NCI-H2107 treated with DMSO at 0.1 percent for 48 hours (cell line): ENCODE measurements at regions not wholly inside any gene's neighbourhood (a gene's known extent, or its start where the extent isn't known, plus 50 kb on each side); places are given as distances from the start of the nearest gene placed in this dataset.
"Not testable (repeated sequence)": the region's sequence is repeated elsewhere in the genome, so short reads cannot be mapped to it uniquely, and the experiment has no call there.

ENCODE experiments used
- DNase-seq: peaks from one replicate; lab custom pipeline; 2025; ENCODE audit not compliant: unreplicated experiment; lab: John Stamatoyannopoulos, UW

- DNase-seq: no peak
Measured at GRCh38 chr7:93830141-93830925, 60.2 kb downstream of the TFPI2 start.

- no peak for DNase-seq
Measured at GRCh38 chr7:93828260-93828659, 62.3 kb downstream of the TFPI2 start.

- DNase-seq: no peak
Measured at GRCh38 chr7:93823621-93824020, 66.9 kb downstream of the TFPI2 start.

DNA sequence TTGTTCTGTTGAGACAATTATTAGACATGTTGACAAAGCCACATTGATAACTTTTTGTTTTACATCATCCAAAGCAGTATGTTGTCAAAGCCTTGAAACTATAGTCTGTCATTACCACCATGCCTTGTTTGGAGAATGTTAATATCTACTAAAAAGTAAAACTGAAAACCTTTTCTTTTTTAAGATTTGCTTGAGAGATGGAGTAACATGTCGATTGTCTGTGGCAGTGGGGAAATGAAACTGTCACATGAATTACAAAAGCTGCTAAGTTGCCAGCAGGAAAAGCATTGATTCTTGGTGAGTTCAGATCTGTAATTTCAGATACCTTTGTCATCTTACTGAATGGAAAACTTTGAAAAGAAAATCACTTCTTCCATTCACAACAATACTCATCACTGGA lies 69.1 kb downstream of the TFPI2 start:
- DNase-seq: no peak

DNA sequence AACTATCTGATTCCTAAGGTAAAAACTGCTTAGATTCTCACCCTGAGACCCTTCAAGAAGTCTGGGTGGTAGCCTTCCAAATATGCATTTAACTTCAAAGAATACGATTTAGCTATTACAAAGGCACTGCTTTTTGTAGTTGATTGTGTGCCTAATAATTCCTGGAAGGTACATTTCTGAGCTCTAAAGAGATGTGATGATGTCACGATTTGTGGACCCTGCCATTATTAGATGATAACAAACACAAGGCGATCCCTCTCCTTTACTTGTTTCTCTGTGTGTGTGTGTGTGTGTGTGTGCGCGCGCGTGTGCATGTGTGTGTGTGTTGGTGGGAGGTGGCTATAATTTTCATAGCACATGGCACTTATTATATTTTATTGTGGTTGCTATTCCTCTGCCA lies 70.9 kb downstream of the TFPI2 start:
- no peak for DNase-seq

GRCh38 chr7:93817526-93817925 lies 73.0 kb downstream of the TFPI2 start:
- DNase-seq: no peak

DNA sequence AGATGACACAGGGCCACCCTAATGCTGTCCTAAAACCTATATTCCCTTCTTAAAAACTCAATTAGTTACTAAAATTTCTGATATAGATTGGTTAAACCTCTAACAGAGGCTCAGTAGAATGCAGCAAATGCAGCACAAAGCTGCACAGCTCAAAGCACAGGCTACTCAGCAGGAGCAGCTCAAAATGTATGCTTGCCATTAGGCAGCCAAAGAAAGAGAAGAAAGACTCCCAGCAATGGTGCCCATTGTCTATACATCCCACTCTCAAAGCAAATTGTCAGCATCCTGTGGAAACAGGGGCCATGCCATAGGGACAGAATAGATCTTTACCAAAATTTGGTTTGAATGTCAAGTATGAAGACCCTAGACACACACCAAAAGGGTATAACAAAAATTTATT lies 73.5 kb downstream of the TFPI2 start:
- no peak for DNase-seq

- no peak for DNase-seq
Measured at GRCh38 chr7:93813514-93813913, 77.0 kb downstream of the TFPI2 start.

- DNase-seq: no peak
Measured at GRCh38 chr7:93812061-93812460, 78.5 kb downstream of the TFPI2 start.

GRCh38 chr7:93811198-93811597 lies 79.4 kb downstream of the TFPI2 start:
- no peak for DNase-seq

- DNase-seq: no peak
Measured at GRCh38 chr7:93810561-93810960, 80.0 kb downstream of the TFPI2 start.

DNA sequence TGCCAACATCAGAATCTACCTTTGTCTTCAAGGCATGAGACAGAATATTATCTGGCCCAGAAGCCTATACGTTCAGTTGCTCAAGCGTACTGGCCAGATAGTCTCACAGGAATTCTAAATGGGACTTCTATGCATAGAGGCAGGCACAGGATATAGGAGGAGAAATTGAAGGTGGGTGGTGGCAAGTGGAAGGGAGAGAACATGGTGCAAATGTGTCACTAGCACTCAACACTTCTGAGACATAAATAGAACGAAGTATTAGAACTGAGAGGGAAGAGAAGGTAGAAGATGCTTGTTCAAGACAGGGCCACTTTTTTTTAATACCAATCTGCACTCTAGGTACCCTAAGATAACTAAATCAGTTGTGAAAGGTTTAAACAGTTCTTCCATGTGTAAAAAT lies 85.8 kb downstream of the TFPI2 start:
- no peak for DNase-seq

DNA sequence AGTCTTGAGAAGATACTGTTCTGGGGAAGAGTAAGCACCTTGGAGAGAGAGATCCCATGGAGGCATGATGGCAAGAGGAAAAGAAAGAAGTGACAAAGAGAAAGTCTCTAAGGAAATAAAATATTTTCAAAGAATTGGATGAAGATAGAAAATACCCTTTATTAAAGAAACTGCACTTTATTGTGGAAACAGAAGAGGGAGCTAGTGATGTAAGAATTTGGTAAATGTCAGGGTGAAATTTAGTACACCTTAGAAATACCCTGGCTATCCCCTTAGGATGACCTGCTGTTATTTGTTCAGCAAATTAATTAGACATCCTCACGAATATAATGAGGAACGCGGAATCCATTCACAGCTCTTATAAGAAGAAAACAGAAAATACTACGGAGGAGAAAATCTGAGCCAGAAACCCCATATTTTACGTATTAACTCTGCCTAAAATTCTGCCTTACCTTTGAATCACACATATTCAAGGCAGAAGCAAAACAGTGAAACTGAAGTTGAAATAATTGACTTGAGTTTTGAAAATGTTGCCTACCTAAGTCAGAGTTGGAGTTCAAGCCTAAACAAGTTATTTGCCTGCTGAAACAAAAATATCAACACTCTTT lies 90.7 kb downstream of the TFPI2 start:
- peak; percentile 4 for DNase-seq

DNA sequence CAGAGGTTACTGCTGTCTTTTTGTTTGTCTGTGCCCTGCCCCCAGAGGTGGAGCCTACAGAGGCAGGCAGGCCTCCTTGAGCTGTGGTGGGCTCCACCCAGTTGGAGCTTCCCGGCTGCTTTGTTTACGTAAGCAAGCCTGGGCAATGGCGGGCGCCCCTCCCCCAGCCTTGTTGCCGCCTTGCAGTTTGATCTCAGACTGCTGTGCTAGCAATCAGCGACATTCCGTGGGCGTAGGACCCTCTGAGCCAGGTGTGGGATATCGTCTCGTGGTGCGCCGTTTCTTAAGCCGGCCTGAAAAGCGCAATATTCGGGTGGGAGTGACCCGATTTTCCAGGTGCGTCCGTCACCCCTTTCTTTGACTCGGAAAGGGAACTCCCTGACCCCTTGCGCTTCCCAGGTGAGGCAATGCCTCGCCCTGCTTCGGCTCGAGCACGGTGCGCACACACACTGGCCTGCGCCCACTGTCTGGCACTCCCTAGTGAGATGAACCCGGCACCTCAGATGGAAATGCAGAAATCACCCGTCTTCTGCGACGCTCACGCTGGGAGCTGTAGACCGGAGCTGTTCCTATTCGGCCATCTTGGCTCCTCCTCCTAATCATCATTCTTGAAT lies 97.4 kb downstream of the TFPI2 start:
- not testable (repeated sequence) for DNase-seq

DNA sequence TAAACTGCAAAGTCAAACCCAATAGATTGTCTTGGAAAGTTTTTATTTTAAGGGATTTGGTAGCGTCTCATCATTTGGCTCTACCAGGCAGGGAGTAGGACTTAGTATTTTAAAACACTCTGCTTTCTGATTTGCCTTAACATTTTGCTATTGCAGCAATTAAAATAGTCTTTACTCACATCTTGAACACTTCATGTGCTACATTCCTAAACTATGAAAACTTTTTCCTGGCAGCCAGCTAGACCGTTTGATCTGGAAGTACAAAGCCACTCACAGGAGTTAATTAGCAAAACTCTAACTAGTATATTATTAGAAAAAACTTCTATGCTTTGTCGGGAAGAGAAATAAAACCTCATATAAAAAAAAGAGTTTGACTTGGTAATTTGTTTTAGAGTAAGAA lies 111.4 kb downstream of the TFPI2 start:
- DNase-seq: no peak

GRCh38 chr7:93778384-93778783 lies 112.2 kb downstream of the TFPI2 start:
- DNase-seq: no peak

GRCh38 chr7:93773446-93773845 lies 117.1 kb downstream of the TFPI2 start:
- DNase-seq: no peak

DNA sequence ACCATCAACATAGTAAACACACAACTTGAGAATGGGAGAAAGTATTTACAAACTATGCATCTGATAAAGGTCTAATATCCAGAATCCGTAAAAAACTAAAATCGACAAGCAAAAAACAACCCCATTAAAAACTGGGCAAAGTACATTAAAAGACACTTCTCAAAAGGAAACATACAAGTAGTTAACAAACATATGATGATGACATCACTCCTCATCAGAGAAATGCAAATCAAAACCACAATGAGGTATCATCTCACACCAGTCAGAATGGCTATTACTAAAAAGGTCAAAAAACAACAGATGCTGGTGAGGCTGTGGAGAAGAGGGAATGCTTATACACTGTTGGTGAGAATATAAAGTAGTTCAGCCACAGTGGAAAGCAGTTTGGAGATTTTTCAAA lies 125.1 kb downstream of the TFPI2 start:
- DNase-seq: no peak

- DNase-seq: no peak
Measured at GRCh38 chr7:93758631-93759030, 131.9 kb downstream of the TFPI2 start.

DNA sequence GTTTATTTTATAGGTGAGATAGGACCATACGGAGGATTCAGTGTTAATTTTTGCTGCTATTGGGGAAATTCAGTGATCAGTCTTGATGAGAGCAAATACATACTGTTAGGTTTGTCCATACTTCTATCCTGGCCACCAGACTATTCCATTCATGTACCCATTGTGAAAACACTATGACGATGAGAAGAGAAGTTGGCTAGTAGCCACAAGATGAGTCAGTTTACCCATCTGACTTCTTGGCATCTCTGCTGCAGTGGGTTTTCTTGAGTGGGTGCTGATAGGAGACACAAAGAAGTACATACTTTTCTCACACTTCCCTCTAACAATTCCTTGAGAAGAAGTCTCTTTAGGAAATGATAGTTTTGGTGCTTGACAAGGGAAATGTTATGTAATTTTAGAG lies 133.1 kb downstream of the TFPI2 start:
- no peak for DNase-seq

DNA sequence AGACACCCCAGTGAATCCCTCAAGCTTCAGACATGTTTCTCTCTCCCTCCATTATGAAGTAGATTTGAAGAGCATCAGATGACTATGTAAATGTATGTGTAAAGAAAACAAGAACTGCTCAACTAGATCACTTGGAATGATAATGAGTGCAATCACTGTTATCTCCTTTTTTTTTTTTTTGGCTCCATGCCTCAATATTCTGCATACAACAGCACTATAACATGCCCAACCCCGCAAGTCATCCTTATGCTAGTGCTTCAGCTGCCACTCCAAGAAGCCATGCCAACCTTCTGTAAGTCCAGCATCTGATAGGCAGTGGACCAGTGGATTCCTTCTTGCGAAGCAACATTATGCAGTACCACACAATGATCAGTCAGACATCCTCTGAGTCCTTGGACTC lies 133.7 kb downstream of the TFPI2 start:
- DNase-seq: no peak

DNA sequence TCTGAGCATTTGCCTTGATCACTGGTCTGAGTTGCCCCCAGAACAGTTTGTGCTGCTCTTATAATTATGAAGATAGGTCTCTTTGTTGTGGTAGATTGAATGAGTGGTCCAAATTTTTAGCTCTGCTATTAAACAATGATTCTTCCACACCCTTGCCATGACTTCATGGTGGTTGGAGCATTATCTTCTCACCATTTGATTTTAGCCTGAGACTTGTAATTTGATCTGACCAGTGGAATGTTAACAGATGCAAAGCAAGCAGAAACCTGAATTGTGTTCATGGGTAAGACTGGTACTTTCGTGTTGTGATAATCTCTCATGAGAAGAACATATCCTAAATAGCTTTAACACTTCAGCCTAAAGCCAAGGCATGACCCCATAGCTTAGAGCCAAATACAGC lies 139.1 kb downstream of the TFPI2 start:
- DNase-seq: no peak
